ENCODE measurements at regions not wholly inside any gene's neighbourhood (a gene's known extent, or its start where the extent isn't known, plus 50 kb on each side); places are given as distances from the start of the nearest gene placed in this dataset.
"Not testable (repeated sequence)": the region's sequence is repeated elsewhere in the genome, so short reads cannot be mapped to it uniquely, and the experiment has no call there.

GRCh38 chr10:23493711-23494110, 54.8 kb downstream of the OTUD1 start:
- DNase-seq (ENCODE audit: low read depth), result no peak

DNA sequence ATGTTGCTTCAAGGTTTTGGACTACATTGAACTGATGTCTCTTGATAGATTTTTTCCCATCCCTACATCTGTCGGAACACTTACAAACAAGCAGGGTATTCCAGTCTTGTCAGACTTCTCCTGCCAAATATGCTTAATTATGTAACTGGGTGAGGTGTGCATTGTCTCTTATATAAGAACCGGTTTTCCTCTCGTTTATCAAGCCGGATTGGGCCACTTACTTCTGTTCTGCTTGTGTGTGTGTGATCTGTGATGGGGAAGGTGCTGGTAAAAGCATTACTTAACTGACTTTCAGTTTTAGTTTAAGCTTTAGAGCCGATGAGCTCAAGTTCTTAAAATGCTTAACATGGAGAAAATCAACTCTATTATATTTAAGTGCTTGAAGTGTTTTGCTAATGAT, 57.9 kb downstream of the OTUD1 start:
- DNase-seq (ENCODE audit: low read depth), result no peak

DNA sequence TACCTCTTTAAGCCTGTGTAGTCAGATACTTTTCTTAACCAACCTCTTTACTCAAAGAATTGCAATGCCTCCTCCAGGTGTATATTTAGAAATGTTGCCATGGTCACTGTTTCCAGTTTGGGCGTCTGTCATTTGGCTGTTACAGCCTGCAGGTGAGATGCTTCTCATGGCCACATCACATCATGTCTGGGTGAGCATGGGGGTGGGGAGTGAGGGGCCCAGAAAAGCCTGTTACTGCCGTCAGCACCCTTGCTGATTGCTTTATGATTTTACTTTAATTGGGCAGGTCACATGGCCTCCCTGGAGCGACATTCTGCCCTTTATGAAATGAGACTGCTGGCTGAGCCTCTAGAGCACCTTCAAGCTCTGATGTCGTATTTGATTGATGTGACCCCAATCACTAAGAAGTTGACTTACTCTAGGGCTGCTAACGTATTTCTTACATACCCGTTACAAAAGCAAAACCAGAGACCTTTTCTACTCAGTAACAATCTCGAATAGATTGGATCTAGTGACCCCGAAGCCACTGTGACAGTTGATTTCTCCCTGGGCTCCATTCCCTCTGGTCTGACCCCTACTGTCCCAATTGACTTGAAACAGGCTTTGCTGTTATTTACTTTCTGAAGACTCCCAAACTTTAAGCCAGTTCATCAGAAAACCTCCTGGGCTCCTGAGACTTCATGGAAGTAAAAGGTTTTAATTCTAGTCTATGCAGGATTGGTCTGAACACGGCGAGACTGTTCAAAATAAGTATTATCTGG, 60.7 kb downstream of the OTUD1 start:
- no peak for DNase-seq (ENCODE audit: low read depth)

GRCh38 chr10:23505797-23506465, 67.1 kb downstream of the OTUD1 start:
- no peak for DNase-seq (ENCODE audit: low read depth)

DNA sequence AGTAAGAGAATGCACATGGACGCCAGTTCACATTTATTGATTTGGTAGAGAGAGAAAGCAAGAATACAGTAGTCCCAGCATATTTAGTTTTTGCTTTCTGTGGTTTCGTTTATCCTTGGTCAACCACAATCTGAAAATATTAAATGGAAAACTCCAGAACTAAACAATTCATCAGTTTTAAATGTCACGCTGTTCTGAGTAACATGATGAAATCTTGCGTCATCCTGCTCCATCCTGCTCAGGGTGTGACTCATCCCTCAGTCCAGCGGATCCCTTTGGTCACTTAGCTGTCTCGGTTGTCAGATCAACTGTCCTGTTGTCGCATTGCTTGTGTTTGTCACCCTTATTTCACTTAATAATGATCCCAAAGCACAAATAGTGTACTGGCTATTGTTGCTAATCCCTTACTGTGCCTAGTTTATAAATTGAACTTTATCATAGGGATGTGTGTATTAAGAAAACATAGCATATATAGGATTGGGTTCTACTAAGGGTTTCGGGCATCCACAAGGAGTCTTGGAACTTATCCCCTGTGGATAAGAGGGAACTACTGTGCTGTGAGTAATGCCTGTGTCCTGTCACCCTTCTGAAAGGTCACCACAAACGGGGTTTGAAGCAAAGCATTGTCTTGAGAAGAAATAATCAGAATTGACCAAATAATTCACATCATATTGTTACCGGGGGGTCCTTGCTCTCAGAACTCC, 73.6 kb downstream of the OTUD1 start:
- DNase-seq (ENCODE audit: low read depth), result peak; percentile 89

- not testable (repeated sequence) for DNase-seq (ENCODE audit: low read depth)
Observed at GRCh38 chr10:23513621-23514020, 74.7 kb downstream of the OTUD1 start.

GRCh38 chr10:23514321-23514720, 75.4 kb downstream of the OTUD1 start:
- DNase-seq (ENCODE audit: low read depth), result peak; percentile 9

GRCh38 chr10:23516530-23516929, 77.7 kb downstream of the OTUD1 start:
- DNase-seq (ENCODE audit: low read depth), result peak; percentile 52

- no peak for DNase-seq (ENCODE audit: low read depth)
Observed at GRCh38 chr10:23517155-23517554, 78.3 kb downstream of the OTUD1 start.

DNA sequence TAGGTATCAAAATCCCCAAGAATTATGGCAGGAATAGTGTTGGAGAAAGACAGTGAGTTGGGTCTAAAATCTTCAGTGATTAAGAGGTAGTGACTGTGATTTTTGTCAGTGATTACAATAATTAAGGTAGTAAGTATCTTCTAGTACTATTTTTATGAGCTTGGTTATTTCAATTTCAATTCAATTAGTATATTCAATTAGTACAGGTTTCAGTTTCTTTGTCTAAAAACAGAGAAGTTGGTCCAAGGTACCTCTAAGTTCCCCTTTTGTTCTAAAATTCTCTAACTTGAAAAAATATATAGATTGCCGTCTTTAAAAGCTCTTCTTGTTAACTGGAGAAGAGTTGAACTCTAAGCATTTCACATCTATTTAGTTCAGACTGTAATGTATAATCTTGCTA, 82.9 kb downstream of the OTUD1 start:
- no peak for DNase-seq (ENCODE audit: low read depth)

- peak; percentile 52 for DNase-seq (ENCODE audit: low read depth)
Observed at GRCh38 chr10:23522345-23522744, 83.5 kb downstream of the OTUD1 start.

DNA sequence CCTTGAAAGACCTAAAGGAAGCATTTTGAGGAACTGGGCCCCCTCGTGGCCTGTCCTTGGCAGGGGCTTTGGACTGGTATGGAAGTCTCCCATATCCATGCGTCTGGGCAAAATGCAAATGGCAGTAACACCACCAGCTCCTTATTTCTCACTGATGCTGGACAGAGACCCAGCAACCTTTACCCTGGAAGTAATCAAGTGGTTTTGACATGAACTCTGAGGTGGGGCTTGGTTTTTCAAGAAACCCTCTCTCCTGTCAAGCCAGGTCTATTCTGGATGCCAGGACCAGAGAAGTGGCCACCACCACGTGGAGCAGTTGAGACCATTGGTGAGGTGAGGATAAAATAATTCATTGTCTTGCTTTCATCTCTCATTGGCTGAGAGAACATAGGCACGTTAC, 84.4 kb downstream of the OTUD1 start:
- DNase-seq (ENCODE audit: low read depth), result no peak

DNA sequence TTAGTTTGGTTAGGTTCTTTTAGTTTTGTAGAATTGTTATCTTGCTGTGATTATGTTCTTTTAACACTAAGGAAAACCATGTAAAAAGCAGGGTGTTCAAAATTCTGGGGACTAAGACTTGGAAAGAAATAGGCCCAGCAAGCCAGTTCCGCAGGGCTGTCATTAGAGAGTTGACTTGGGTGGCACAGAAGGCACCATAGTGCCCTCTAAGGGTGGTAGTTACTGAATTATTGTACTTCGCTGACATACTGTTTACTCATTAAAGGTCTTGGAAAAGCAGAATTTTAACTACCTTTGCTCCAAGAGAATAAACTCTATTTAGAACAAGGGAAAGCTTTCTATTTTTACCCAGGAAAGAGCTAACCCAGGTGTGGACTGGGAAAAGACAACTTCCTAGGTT, 86.5 kb downstream of the OTUD1 start:
- DNase-seq (ENCODE audit: low read depth), result no peak

GRCh38 chr10:23528419-23528818, 89.5 kb downstream of the OTUD1 start:
- DNase-seq (ENCODE audit: low read depth), result no peak

- no peak for DNase-seq (ENCODE audit: low read depth)
Observed at GRCh38 chr10:23529625-23530024, 90.8 kb downstream of the OTUD1 start.

DNA sequence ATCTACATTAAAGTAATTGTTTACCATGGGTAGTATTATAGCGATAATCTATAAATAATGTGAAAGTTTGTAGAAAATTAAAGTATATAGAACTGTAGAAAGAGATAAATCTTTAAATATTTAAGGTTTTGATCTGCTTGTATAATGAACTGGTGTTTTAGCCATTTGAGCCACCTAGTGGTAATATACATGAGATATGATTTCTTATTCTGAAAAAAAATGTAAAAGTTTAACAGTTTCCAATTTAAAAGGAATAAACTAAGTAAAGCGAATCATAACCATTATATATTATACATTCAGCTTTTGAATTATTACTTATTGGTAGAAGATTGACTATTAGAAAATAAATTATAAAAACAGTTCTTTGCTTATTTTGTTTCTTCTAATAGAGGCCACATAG, 91.2 kb downstream of the OTUD1 start:
- DNase-seq (ENCODE audit: low read depth), result peak; percentile 31

DNA sequence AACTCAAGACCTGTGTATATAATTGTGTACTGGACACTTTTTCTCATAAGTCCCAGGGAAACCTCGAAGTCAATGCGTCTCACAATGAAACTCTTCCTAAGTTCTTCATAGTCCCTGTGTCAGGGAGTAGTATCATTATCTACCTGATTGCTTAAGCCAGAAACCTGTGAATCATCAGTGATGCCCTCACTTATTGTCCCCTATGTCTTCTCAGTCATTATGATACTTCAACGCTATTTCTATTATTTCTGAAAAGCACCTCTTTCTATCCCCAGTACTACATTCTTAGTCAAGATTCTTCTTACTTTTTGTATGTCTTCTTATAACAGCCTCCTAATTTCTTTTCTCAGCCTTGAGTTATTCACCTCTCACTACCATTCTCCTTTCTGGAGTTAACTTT, 94.3 kb downstream of the OTUD1 start:
- DNase-seq (ENCODE audit: low read depth), result no peak

- DNase-seq (ENCODE audit: low read depth), result no peak
Observed at GRCh38 chr10:23534326-23534725, 95.5 kb downstream of the OTUD1 start.

DNA sequence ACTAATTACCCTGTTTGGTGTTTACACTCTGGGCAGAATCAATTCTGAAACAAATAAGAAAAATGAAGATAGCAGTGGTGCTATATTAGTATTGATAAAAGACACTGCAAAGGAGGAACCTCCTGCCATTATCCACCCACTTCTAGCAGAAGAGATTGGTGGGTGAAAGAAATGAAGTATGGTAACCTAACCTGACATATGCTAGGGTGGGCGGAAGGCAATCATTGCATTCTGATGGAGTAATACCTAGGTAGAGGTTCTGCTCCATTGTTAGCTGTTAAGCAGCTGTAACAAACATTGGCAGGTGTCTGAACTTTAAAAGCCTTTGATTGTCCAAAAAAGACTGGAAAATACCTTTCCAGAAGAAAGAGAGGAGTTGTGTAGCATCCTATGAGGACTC, 95.9 kb downstream of the OTUD1 start:
- no peak for DNase-seq (ENCODE audit: low read depth)

DNA sequence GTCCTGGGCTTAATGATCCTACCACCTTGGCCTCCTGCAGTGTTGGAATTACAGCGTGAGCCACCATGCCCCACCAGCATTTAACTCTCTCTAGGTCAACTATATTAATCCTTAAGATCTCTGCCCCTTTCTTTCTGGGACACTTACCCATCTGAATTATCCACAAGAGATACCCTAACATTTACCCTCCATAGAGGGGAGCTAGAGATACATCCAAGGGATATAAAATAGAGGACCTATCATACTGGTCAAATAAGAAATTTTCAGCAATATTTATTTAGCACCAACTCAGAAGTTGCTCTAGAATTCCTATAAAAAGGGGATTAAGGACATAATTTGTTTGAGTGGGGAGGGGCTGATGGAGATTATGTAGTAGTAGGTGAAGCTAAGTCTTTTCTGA, 96.5 kb downstream of the OTUD1 start:
- DNase-seq (ENCODE audit: low read depth), result no peak

- DNase-seq (ENCODE audit: low read depth), result no peak
Observed at GRCh38 chr10:23538968-23539367, 100.1 kb downstream of the OTUD1 start.

DNA sequence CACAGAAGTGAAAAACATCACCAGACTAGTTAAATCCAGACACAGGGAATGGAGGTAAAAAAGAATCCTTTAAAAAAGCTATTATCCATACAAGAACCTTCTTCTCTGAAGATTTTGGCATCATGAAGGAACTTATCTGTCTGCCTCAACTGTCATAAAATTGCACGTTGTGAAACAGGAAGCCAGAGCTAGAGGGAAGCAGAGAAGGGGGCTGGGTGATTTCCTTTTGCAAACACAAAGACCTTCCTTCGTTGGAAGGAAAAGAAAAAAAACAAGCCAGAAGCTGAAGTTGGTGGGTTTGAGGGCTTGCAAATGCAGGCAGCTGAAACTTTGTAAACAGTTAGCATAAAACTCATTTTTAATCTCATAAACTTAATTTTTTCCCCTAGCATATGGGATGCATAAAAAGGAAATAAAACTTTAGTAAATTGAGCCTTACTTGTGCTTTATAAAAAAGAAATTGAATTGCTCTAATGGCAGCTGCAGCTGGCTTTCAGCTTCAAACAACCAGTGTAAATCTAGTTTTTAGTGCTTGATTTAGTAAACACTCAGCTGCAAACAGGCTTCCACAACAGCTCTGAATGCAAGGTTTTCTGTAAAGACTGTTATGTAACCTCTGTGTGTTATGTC, 101.6 kb downstream of the OTUD1 start:
- DNase-seq (ENCODE audit: low read depth), result no peak

Data from iris pigment epithelial cell (primary cell).